NT2/D1 (cell line): ENCODE measurements at regions not wholly inside any gene's neighbourhood (a gene's known extent, or its start where the extent isn't known, plus 50 kb on each side); places are given as distances from the start of the nearest gene placed in this dataset.

Experiments used
- SUZ12 ChIP-seq: IDR thresholded peaks from 2 replicates; pipeline ENCODE4 v1.6.1; 2011; ENCODE audit not compliant: insufficient read length, insufficient read depth; ENCODE audit errors: extremely low read depth
- YY1 ChIP-seq: IDR thresholded peaks from 2 replicates; pipeline ENCODE4 v1.6.1; 2011; ENCODE audit not compliant: insufficient read length, insufficient read depth
- ZNF274 ChIP-seq: IDR thresholded peaks from 2 replicates; pipeline ENCODE4 v1.6.1; 2011; ENCODE audit warnings: mild to moderate bottlenecking, low read depth, low read length

GRCh38 chr5:71825992-71826391, 106.9 kb downstream of the CARTPT start:
- TF ChIP-seq SUZ12 (no peak), ZNF274 (no peak), YY1 (no peak)
